Tibial nerve (tissue), 4 donors: ENCODE measurements at regions not wholly inside any gene's neighbourhood (a gene's known extent, or its start where the extent isn't known, plus 50 kb on each side); places are given as distances from the start of the nearest gene placed in this dataset.

Experiments
- DNase-seq, 2 donors: peaks; one replicate each; pipeline ENCODE4 v3.0.0-alpha.2; 2019; ENCODE audit warnings: low spot score in 2 of 2
- H3K27ac ChIP-seq, 4 donors: fragments of 200-600 bp; sonication (generic) in 3 of 4; one replicate each; pipeline ENCODE4 v1.5.1; 2017 to 2019; ENCODE audit warnings: mild to moderate bottlenecking in 1 of 4
- H3K27me3 ChIP-seq, 2 donors: fragments of 200-600 bp; sonication (generic) in 1 of 2; one replicate each; pipeline versions ENCODE4 v1.5.1 to v1.6.0; 2017 to 2019
- H3K36me3 ChIP-seq, 3 donors: fragments of 200-600 bp; sonication (generic); one replicate each; pipeline ENCODE4 v1.5.1; 2018 to 2019
- H3K4me1 ChIP-seq, 4 donors: fragments of 200-600 bp; sonication (generic) in 3 of 4; one replicate each; pipeline ENCODE4 v1.5.1; 2017 to 2019
- H3K4me3 ChIP-seq, 4 donors: fragments of 200-600 bp; sonication (generic) in 3 of 4; one replicate each; pipeline ENCODE4 v1.5.1; 2017 to 2019; ENCODE audit warnings: mild to moderate bottlenecking in 1 of 4, moderate library complexity in 1 of 4
- H3K9me3 ChIP-seq, 4 donors: fragments of 200-600 bp; sonication (generic) in 3 of 4; one replicate each; pipeline ENCODE4 v1.5.1; 2017 to 2019
- EP300 ChIP-seq, 2 donors: sonication (generic); formaldehyde crosslinking; IDR thresholded peaks; one replicate each; pipeline ENCODE4 v1.6.1; 2017; ENCODE audit warnings: antibody characterized with exemption in 2 of 2, mild to moderate bottlenecking in 1 of 2
- POLR2A ChIP-seq, 2 donors: fragments of 450-650 bp; IDR thresholded peaks; one replicate each; pipeline ENCODE4 v1.6.1; 2017; ENCODE audit warnings: antibody characterized with exemption in 2 of 2, mild to moderate bottlenecking in 2 of 2, moderate library complexity in 2 of 2
- WGBS, 2 donors: methylation state at CpG; one replicate each; pipeline ENCODE4 v1.1.5; 2018; 5-methylcytosine and 5-hydroxymethylcytosine counted together
- TF ChIP-seq, protein P1 (sequence below), 5 experiments: fragments of 200-600 bp in 3 of 5; fragments of 450-650 bp in 2 of 5; sonication (generic) in 3 of 5; IDR thresholded peaks; one replicate each; pipeline ENCODE4 v1.5.1; 2016 to 2019; ENCODE audit warnings: antibody characterized with exemption in 5 of 5, mild to moderate bottlenecking in 3 of 5, moderate library complexity in 2 of 5

DNA sequence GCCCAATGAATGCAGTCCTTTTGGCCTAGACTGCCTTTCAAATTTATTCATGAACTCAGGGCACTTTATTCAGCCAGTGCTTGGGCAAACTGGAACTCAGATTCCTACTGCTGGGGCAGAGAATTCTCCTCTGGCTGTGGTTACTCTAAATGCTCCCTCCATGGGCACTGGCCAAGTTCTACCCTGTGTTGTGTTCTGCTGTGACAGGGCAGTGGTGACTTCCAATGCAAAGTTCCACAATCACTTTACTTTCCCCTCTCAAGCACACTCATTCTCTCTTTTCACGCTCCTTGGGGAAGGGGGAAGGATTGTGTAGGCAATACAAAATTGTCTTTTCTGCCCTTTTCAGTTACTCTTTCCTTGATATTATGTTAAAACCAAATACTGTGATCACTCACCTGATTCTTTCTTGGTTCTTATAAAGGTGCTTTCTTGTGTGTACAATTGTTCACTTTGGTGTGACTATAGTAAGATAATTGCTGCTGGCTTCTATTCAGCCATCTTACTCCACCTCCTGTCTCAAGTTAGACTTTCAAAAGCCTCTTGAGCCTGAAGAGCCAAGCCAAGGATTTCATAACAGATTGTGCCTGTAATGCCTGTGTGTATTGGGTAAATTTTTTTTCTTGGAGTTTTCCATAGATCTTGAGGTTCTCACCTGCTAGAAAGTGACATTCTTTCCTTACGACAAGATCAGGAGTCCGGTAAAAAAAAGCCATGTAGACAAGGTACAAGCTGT is 1078.6 kb downstream of the FAM133A start:
- DNase-seq, result no peak
- no peak for TF ChIP-seq EP300 (IDR thresholded peaks at IDR 0.05)
- Histone ChIP-seq H3K4me3 (no peak overlapping the region), H3K27me3 (no peaks in the 10 kb centered on the region), H3K27ac (no peak overlapping the region), H3K4me1 (no peaks in the 10 kb centered on the region), H3K36me3 (no peaks in the 10 kb centered on the region), H3K9me3 (no peaks in the 10 kb centered on the region)
- 94 to 100% methylated on average over 3 of the region's 3 CpGs for WGBS, 2 donors

DNA sequence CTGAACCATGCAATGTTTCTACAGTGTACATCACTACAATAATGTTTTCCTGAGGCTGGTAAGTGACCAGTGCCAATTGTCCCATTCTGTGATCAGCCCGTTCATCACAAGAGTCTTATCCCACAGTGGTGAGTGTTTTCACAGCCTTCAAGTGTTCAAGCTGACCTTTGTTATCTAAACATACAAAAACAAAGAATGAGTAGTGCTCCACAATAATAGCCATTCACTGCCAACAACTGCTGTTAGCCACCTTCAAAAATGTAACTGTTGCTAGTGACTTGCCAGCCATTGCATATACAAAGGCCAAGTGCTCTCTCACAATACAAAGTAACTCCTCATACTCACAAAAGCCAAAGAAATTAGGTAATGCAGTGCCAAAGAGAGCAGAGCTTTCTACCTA is 1084.1 kb downstream of the FAM133A start:
- DNase-seq, result no peak
- H3K4me3 ChIP-seq, result no peak overlapping the region
- no peak overlapping the region for H3K27ac ChIP-seq
- no peak for TF ChIP-seq POLR2A (IDR thresholded peaks at IDR 0.05)
- TF ChIP-seq, protein P1, sequence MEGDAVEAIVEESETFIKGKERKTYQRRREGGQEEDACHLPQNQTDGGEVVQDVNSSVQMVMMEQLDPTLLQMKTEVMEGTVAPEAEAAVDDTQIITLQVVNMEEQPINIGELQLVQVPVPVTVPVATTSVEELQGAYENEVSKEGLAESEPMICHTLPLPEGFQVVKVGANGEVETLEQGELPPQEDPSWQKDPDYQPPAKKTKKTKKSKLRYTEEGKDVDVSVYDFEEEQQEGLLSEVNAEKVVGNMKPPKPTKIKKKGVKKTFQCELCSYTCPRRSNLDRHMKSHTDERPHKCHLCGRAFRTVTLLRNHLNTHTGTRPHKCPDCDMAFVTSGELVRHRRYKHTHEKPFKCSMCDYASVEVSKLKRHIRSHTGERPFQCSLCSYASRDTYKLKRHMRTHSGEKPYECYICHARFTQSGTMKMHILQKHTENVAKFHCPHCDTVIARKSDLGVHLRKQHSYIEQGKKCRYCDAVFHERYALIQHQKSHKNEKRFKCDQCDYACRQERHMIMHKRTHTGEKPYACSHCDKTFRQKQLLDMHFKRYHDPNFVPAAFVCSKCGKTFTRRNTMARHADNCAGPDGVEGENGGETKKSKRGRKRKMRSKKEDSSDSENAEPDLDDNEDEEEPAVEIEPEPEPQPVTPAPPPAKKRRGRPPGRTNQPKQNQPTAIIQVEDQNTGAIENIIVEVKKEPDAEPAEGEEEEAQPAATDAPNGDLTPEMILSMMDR (IDR thresholded peaks at IDR 0.05), result no peak
- no peak for TF ChIP-seq EP300 (IDR thresholded peaks at IDR 0.05)
- H3K36me3 ChIP-seq, result no peaks in the 10 kb centered on the region
- H3K9me3 ChIP-seq, result no peaks in the 10 kb centered on the region
- no peaks in the 10 kb centered on the region for H3K4me1 ChIP-seq
- no peaks in the 10 kb centered on the region for H3K27me3 ChIP-seq
- 40 to 63% methylated on average over 1 of the region's 1 CpG for WGBS, 2 donors

DNA sequence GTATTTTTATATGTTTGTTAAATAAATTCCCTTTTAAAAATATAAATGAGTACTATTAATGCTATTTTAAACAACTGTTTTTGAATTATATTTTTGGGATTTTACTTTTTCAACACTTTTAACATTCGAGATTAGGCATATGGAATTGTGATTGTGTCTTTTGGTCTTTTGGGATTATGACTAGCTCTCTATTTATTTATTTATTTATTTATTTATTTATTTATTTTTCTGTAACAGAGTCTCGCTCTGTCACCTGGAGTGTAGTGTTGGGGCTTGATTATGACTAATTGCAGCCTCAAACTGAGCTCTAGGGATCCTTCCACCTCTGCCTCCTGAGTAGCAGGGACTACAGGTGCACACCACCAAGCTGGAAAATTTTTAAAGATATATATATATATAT is 1101.6 kb downstream of the FAM133A start:
- Histone ChIP-seq H3K27ac (no peak overlapping the region), H3K27me3 (no peaks in the 10 kb centered on the region), H3K36me3 (no peaks in the 10 kb centered on the region), H3K4me1 (no peaks in the 10 kb centered on the region), H3K9me3 (no peaks in the 10 kb centered on the region), H3K4me3 (no peak overlapping the region)
- TF ChIP-seq POLR2A (IDR thresholded peaks at IDR 0.05), result no peak
- TF ChIP-seq EP300 (IDR thresholded peaks at IDR 0.05), result no peak
- TF ChIP-seq, protein P1 (IDR thresholded peaks at IDR 0.05), result no peak
- WGBS, 2 donors, result 69 to 78% methylated on average over 2 of the region's 2 CpGs
- DNase-seq, result no peak

DNA sequence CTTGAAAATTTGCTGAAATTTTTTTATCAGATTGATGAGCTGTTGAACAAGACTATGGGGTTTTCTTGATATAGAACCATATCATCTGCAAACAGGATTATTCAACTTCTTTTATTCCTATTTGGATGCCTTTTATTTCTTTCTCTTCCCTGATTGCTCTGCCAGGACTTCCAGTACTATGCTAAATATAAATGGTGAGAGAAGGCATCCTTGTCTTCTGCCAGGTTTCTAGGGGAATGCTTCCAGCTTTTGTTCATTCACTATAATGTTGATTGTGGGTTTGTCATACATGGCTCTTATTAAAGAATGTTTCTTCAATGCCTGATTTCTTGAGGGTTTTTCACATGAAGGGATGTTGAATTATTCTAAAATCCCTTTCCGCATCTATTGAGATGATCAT is 1139.5 kb downstream of the FAM133A start:
- no peak for TF ChIP-seq POLR2A (IDR thresholded peaks at IDR 0.05)
- TF ChIP-seq, protein P1 (IDR thresholded peaks at IDR 0.05), result no peak
- no peak for TF ChIP-seq EP300 (IDR thresholded peaks at IDR 0.05)
- Histone ChIP-seq H3K9me3 (no peaks in the 10 kb centered on the region), H3K27me3 (no peaks in the 10 kb centered on the region), H3K27ac (no peak overlapping the region), H3K4me3 (no peak overlapping the region), H3K4me1 (no peaks in the 10 kb centered on the region), H3K36me3 (no peaks in the 10 kb centered on the region)
- DNase-seq, result no peak
- 90 to 95% methylated on average over 1 of the region's 1 CpG for WGBS, 2 donors

DNA sequence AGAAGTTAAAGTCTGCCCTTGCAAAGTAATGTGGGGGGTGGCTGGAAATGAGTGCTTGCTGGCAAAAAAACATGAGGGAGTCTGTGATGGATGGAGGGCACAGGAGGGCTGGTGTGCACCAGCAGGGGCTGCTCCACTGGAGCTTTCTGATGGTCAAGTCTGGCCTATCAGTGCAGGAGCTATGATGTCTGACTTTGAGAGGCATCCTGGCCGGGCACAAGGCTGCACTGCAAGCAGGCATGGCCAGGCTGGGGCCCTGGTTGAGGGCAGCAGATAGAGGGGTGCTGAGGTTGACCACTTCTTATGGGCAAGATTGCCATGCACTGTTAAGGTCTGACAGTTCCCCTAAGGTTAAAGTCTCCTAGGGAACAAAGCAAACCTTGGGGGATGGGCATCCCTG is 1140.2 kb downstream of the FAM133A start:
- DNase-seq, result no peak
- Histone ChIP-seq H3K36me3 (no peaks in the 10 kb centered on the region), H3K4me1 (no peaks in the 10 kb centered on the region), H3K27ac (no peak overlapping the region), H3K4me3 (no peak overlapping the region), H3K27me3 (no peaks in the 10 kb centered on the region), H3K9me3 (no peaks in the 10 kb centered on the region)
- TF ChIP-seq, protein P1 (IDR thresholded peaks at IDR 0.05), result no peak
- TF ChIP-seq EP300 (IDR thresholded peaks at IDR 0.05) (no peak), POLR2A (IDR thresholded peaks at IDR 0.05) (no peak)
- 30% methylated on average over 1 of the region's 1 CpG; no CpG with 5 or more reads in 1 of the 2 donors for WGBS, 2 donors
